Stimulated activated CD4-positive, alpha-beta T cell treated with anti-CD3 and anti-CD28 coated beads, TNF-alpha, amount 100 ng/mL, for 1 hour (primary cell): ENCODE measurements at regions not wholly inside any gene's neighbourhood (a gene's known extent, or its start where the extent isn't known, plus 50 kb on each side); places are given as distances from the start of the nearest gene placed in this dataset.

Experiments
- DNase-seq, 3 donors: peaks; one replicate each; pipeline ENCODE4 v3.0.0-alpha.2; 2020; ENCODE audit warnings: low read depth in 3 of 3, low spot score in 1 of 3

- DNase-seq, result no peak
Observed at GRCh38 chr14:51307551-51307950, 67.5 kb downstream of the TMX1 start.

GRCh38 chr14:51308866-51309265, 68.8 kb downstream of the TMX1 start:
- DNase-seq, result no peak

- DNase-seq, result no peak
Observed at GRCh38 chr14:51310505-51310944, 70.5 kb downstream of the TMX1 start.

GRCh38 chr14:51314321-51315015, 74.4 kb downstream of the TMX1 start:
- DNase-seq, result no peak

GRCh38 chr14:51317373-51317772, 77.3 kb downstream of the TMX1 start:
- DNase-seq, result no peak

GRCh38 chr14:51318813-51319597, 79.0 kb downstream of the TMX1 start:
- no peak for DNase-seq

GRCh38 chr14:51321036-51321435, 81.0 kb downstream of the TMX1 start:
- no peak for DNase-seq

- no peak for DNase-seq
Observed at GRCh38 chr14:51323492-51323891, 83.4 kb downstream of the TMX1 start.

- no peak for DNase-seq
Observed at GRCh38 chr14:51327376-51327775, 87.3 kb downstream of the TMX1 start.

GRCh38 chr14:51328064-51328771, 88.2 kb downstream of the TMX1 start:
- DNase-seq, result no peak

- no peak for DNase-seq
Observed at GRCh38 chr14:51328772-51329353, 88.8 kb downstream of the TMX1 start.

- DNase-seq, result no peak
Observed at GRCh38 chr14:51331486-51332367, 91.7 kb downstream of the TMX1 start.

- no peak for DNase-seq
Observed at GRCh38 chr14:51333299-51333698, 93.3 kb downstream of the TMX1 start.

- DNase-seq, result no peak
Observed at GRCh38 chr14:51333901-51334521, 94.0 kb downstream of the TMX1 start.

- no peak for DNase-seq
Observed at GRCh38 chr14:51334566-51334965, 94.5 kb downstream of the TMX1 start.

GRCh38 chr14:51335531-51335930, 95.5 kb downstream of the TMX1 start:
- DNase-seq, result no peak

- DNase-seq, result no peak
Observed at GRCh38 chr14:51335961-51336723, 96.1 kb downstream of the TMX1 start.

GRCh38 chr14:51336734-51337133, 96.7 kb downstream of the TMX1 start:
- no peak for DNase-seq

GRCh38 chr14:51337520-51337919, 97.5 kb downstream of the TMX1 start:
- no peak for DNase-seq
